HL-60 (cell line): ENCODE measurements at regions not wholly inside any gene's neighbourhood (a gene's known extent, or its start where the extent isn't known, plus 50 kb on each side); places are given as distances from the start of the nearest gene placed in this dataset.

Experiments
- DNase-seq, 2 experiments: peaks; one replicate each; pipeline ENCODE4 v3.0.0-alpha.2; 2010 to 2020; ENCODE audit warnings: low read depth in 1 of 2, low spot score in 1 of 2
- H3K27ac ChIP-seq: fragments of 250-450 bp; sonication (Bioruptor Pico); replicated peaks from 2 replicates; pipeline ENCODE4 v1.5.1; 2020; ENCODE audit warnings: mild to moderate bottlenecking, moderate library complexity
- H3K27me3 ChIP-seq: fragments of 250-450 bp; sonication (Bioruptor Pico); 2 replicates; pipeline ENCODE4 v1.5.1; 2021; ENCODE audit warnings: mild to moderate bottlenecking, moderate library complexity; ENCODE audit not compliant: insufficient read depth, poor library complexity, severe bottlenecking
- H3K4me3 ChIP-seq: replicated peaks from 2 replicates; pipeline ENCODE4 v1.5.1; 2011; ENCODE audit warnings: mild to moderate bottlenecking, control low read depth, low read length; ENCODE audit not compliant: insufficient read depth
- CTCF ChIP-seq: IDR thresholded peaks from one replicate; pipeline ENCODE4 v1.5.1; 2011; ENCODE audit warnings: low read length, control low read depth, inconsistent platforms; ENCODE audit not compliant: insufficient read depth
- GABPA ChIP-seq: IDR thresholded peaks from 2 replicates; pipeline ENCODE4 v1.6.1; 2012; ENCODE audit warnings: low read depth
- POLR2AphosphoS5 ChIP-seq: IDR thresholded peaks from 2 replicates; pipeline ENCODE4 v1.6.1; 2012; ENCODE audit warnings: low read depth
- REST ChIP-seq: IDR thresholded peaks from 2 replicates; pipeline ENCODE4 v1.6.1; 2012; ENCODE audit warnings: low read depth; ENCODE audit not compliant: insufficient replicate concordance
- SPI1 ChIP-seq: IDR thresholded peaks from 2 replicates; pipeline ENCODE4 v1.6.1; 2012; ENCODE audit warnings: low read depth, mild to moderate bottlenecking, borderline replicate concordance

GRCh38 chr13:47646298-47646697 is 354.8 kb downstream of the SUCLA2 start:
- DNase-seq = no peak
- TF ChIP-seq CTCF (no peak), REST (no peak), POLR2AphosphoS5 (no peak), SPI1 (no peak), GABPA (no peak)
- Histone ChIP-seq H3K4me3 (no peak overlapping the region), H3K27me3 (no peaks in the 10 kb centered on the region), H3K27ac (no peak overlapping the region)

- DNase-seq = no peak
Measured at GRCh38 chr13:47639738-47640447, 361.2 kb downstream of the SUCLA2 start.

More at GRCh38 chr13:47639738-47640447, 361.2 kb downstream of the SUCLA2 start:
- Histone ChIP-seq H3K27me3 (no peaks in the 10 kb centered on the region), H3K27ac (no peak overlapping the region), H3K4me3 (no peak overlapping the region)
- TF ChIP-seq REST = no peak
- TF ChIP-seq GABPA = no peak
- no peak for TF ChIP-seq SPI1
- no peak for TF ChIP-seq CTCF
